ENCODE measurements at regions not wholly inside any gene's neighbourhood (a gene's known extent, or its start where the extent isn't known, plus 50 kb on each side); places are given as distances from the start of the nearest gene placed in this dataset.

- Histone ChIP-seq H3K4me1 (ENCODE audit: control insufficient read depth, insufficient read depth, low read length) (no peaks in the 10 kb centered on the region), H3K4me3 (ENCODE audit: low read length) (no peak overlapping the region), H3K27me3 (ENCODE audit: control insufficient read depth, insufficient read depth, low read length) (no peaks in the 10 kb centered on the region), H3K27ac (ENCODE audit: low read length) (no peak overlapping the region), H3K36me3 (ENCODE audit: control insufficient read depth, insufficient read depth, low read length) (no peaks in the 10 kb centered on the region), H3K9me3 (ENCODE audit: control insufficient read depth, insufficient read depth, low read length) (no peaks in the 10 kb centered on the region)
- DNase-seq (ENCODE audit: low read depth, low spot score) = no peak
- no CpG with 5 or more reads among the region's 5 CpGs for WGBS (ENCODE audit: insufficient coverage, insufficient read length)
Measured at GRCh38 chr5:4730279-4730678, 409.9 kb upstream of the ADAMTS16 start.

- Histone ChIP-seq H3K36me3 (ENCODE audit: control insufficient read depth, insufficient read depth, low read length) (no peaks in the 10 kb centered on the region), H3K4me1 (ENCODE audit: control insufficient read depth, insufficient read depth, low read length) (no peaks in the 10 kb centered on the region), H3K9me3 (ENCODE audit: control insufficient read depth, insufficient read depth, low read length) (no peaks in the 10 kb centered on the region), H3K4me3 (ENCODE audit: low read length) (no peak overlapping the region), H3K27me3 (ENCODE audit: control insufficient read depth, insufficient read depth, low read length) (no peaks in the 10 kb centered on the region), H3K27ac (ENCODE audit: low read length) (no peak overlapping the region)
- no peak for DNase-seq (ENCODE audit: low read depth, low spot score)
- WGBS (ENCODE audit: insufficient coverage, insufficient read length) = no CpG with 5 or more reads among the region's 2 CpGs
Measured at GRCh38 chr5:4734348-4734747, 405.8 kb upstream of the ADAMTS16 start.

GRCh38 chr5:4735261-4735660, 404.9 kb upstream of the ADAMTS16 start:
- no peaks in the 10 kb centered on the region for H3K36me3 ChIP-seq (ENCODE audit: control insufficient read depth, insufficient read depth, low read length)
- no peaks in the 10 kb centered on the region for H3K27me3 ChIP-seq (ENCODE audit: control insufficient read depth, insufficient read depth, low read length)
- no peak overlapping the region for H3K27ac ChIP-seq (ENCODE audit: low read length)
- H3K4me1 ChIP-seq (ENCODE audit: control insufficient read depth, insufficient read depth, low read length) = no peaks in the 10 kb centered on the region
- no peak overlapping the region for H3K4me3 ChIP-seq (ENCODE audit: low read length)
- DNase-seq (ENCODE audit: low read depth, low spot score) = no peak
- no peaks in the 10 kb centered on the region for H3K9me3 ChIP-seq (ENCODE audit: control insufficient read depth, insufficient read depth, low read length)
- WGBS (ENCODE audit: insufficient coverage, insufficient read length) = no CpG with 5 or more reads among the region's 3 CpGs

- no peaks in the 10 kb centered on the region for H3K27me3 ChIP-seq (ENCODE audit: control insufficient read depth, insufficient read depth, low read length)
- H3K4me1 ChIP-seq (ENCODE audit: control insufficient read depth, insufficient read depth, low read length) = no peaks in the 10 kb centered on the region
- no peaks in the 10 kb centered on the region for H3K9me3 ChIP-seq (ENCODE audit: control insufficient read depth, insufficient read depth, low read length)
- no CpG with 5 or more reads among the region's 1 CpG for WGBS (ENCODE audit: insufficient coverage, insufficient read length)
- DNase-seq (ENCODE audit: low read depth, low spot score) = no peak
- H3K36me3 ChIP-seq (ENCODE audit: control insufficient read depth, insufficient read depth, low read length) = no peaks in the 10 kb centered on the region
- no peak overlapping the region for H3K4me3 ChIP-seq (ENCODE audit: low read length)
- no peak overlapping the region for H3K27ac ChIP-seq (ENCODE audit: low read length)
Measured at GRCh38 chr5:4737868-4738267, 402.3 kb upstream of the ADAMTS16 start.

- no peaks in the 10 kb centered on the region for H3K27me3 ChIP-seq (ENCODE audit: control insufficient read depth, insufficient read depth, low read length)
- WGBS (ENCODE audit: insufficient coverage, insufficient read length) = no CpG with 5 or more reads among the region's 2 CpGs
- H3K27ac ChIP-seq (ENCODE audit: low read length) = no peak overlapping the region
- H3K9me3 ChIP-seq (ENCODE audit: control insufficient read depth, insufficient read depth, low read length) = no peaks in the 10 kb centered on the region
- H3K4me1 ChIP-seq (ENCODE audit: control insufficient read depth, insufficient read depth, low read length) = no peaks in the 10 kb centered on the region
- no peak for DNase-seq (ENCODE audit: low read depth, low spot score)
- H3K36me3 ChIP-seq (ENCODE audit: control insufficient read depth, insufficient read depth, low read length) = no peaks in the 10 kb centered on the region
- H3K4me3 ChIP-seq (ENCODE audit: low read length) = no peak overlapping the region
Measured at GRCh38 chr5:4738298-4738697, 401.8 kb upstream of the ADAMTS16 start.

- H3K27me3 ChIP-seq (ENCODE audit: control insufficient read depth, insufficient read depth, low read length) = no peaks in the 10 kb centered on the region
- DNase-seq (ENCODE audit: low read depth, low spot score) = no peak
- no peak overlapping the region for H3K4me3 ChIP-seq (ENCODE audit: low read length)
- H3K9me3 ChIP-seq (ENCODE audit: control insufficient read depth, insufficient read depth, low read length) = no peaks in the 10 kb centered on the region
- no CpG with 5 or more reads among the region's 8 CpGs for WGBS (ENCODE audit: insufficient coverage, insufficient read length)
- no peaks in the 10 kb centered on the region for H3K4me1 ChIP-seq (ENCODE audit: control insufficient read depth, insufficient read depth, low read length)
- no peak overlapping the region for H3K27ac ChIP-seq (ENCODE audit: low read length)
- H3K36me3 ChIP-seq (ENCODE audit: control insufficient read depth, insufficient read depth, low read length) = no peaks in the 10 kb centered on the region
Measured at GRCh38 chr5:4740156-4740555, 400.0 kb upstream of the ADAMTS16 start.

- no peaks in the 10 kb centered on the region for H3K9me3 ChIP-seq (ENCODE audit: control insufficient read depth, insufficient read depth, low read length)
- no peaks in the 10 kb centered on the region for H3K36me3 ChIP-seq (ENCODE audit: control insufficient read depth, insufficient read depth, low read length)
- no peaks in the 10 kb centered on the region for H3K4me1 ChIP-seq (ENCODE audit: control insufficient read depth, insufficient read depth, low read length)
- no peaks in the 10 kb centered on the region for H3K27me3 ChIP-seq (ENCODE audit: control insufficient read depth, insufficient read depth, low read length)
- H3K27ac ChIP-seq (ENCODE audit: low read length) = no peak overlapping the region
- no CpG with 5 or more reads among the region's 2 CpGs for WGBS (ENCODE audit: insufficient coverage, insufficient read length)
- H3K4me3 ChIP-seq (ENCODE audit: low read length) = no peak overlapping the region
- DNase-seq (ENCODE audit: low read depth, low spot score) = no peak
Measured at GRCh38 chr5:4758550-4758949, 381.6 kb upstream of the ADAMTS16 start.

- no peaks in the 10 kb centered on the region for H3K27me3 ChIP-seq (ENCODE audit: control insufficient read depth, insufficient read depth, low read length)
Measured at GRCh38 chr5:4758996-4759395, 381.1 kb upstream of the ADAMTS16 start.

GRCh38 chr5:4762316-4762715, 377.8 kb upstream of the ADAMTS16 start:
- WGBS (ENCODE audit: insufficient coverage, insufficient read length) = no CpG with 5 or more reads among the region's 3 CpGs
- DNase-seq (ENCODE audit: low read depth, low spot score) = no peak
- Histone ChIP-seq H3K36me3 (ENCODE audit: control insufficient read depth, insufficient read depth, low read length) (no peaks in the 10 kb centered on the region), H3K4me3 (ENCODE audit: low read length) (no peak overlapping the region), H3K4me1 (ENCODE audit: control insufficient read depth, insufficient read depth, low read length) (no peaks in the 10 kb centered on the region), H3K9me3 (ENCODE audit: control insufficient read depth, insufficient read depth, low read length) (no peaks in the 10 kb centered on the region), H3K27ac (ENCODE audit: low read length) (no peak overlapping the region), H3K27me3 (ENCODE audit: control insufficient read depth, insufficient read depth, low read length) (no peaks in the 10 kb centered on the region)

More at GRCh38 chr5:4758996-4759395, 381.1 kb upstream of the ADAMTS16 start:
- no peak overlapping the region for H3K4me3 ChIP-seq (ENCODE audit: low read length)
- H3K27ac ChIP-seq (ENCODE audit: low read length) = no peak overlapping the region
- H3K4me1 ChIP-seq (ENCODE audit: control insufficient read depth, insufficient read depth, low read length) = no peaks in the 10 kb centered on the region
- H3K9me3 ChIP-seq (ENCODE audit: control insufficient read depth, insufficient read depth, low read length) = no peaks in the 10 kb centered on the region
- H3K36me3 ChIP-seq (ENCODE audit: control insufficient read depth, insufficient read depth, low read length) = no peaks in the 10 kb centered on the region
- WGBS (ENCODE audit: insufficient coverage, insufficient read length) = no CpG with 5 or more reads among the region's 3 CpGs
- no peak for DNase-seq (ENCODE audit: low read depth, low spot score)

- Histone ChIP-seq H3K36me3 (ENCODE audit: control insufficient read depth, insufficient read depth, low read length) (no peaks in the 10 kb centered on the region), H3K27me3 (ENCODE audit: control insufficient read depth, insufficient read depth, low read length) (no peaks in the 10 kb centered on the region), H3K4me1 (ENCODE audit: control insufficient read depth, insufficient read depth, low read length) (no peaks in the 10 kb centered on the region), H3K9me3 (ENCODE audit: control insufficient read depth, insufficient read depth, low read length) (no peaks in the 10 kb centered on the region), H3K27ac (ENCODE audit: low read length) (no peak overlapping the region), H3K4me3 (ENCODE audit: low read length) (no peak overlapping the region)
- no CpG with 5 or more reads among the region's 2 CpGs for WGBS (ENCODE audit: insufficient coverage, insufficient read length)
- DNase-seq (ENCODE audit: low read depth, low spot score) = no peak
Measured at GRCh38 chr5:4765411-4765810, 374.7 kb upstream of the ADAMTS16 start.

GRCh38 chr5:4766101-4766500, 374.0 kb upstream of the ADAMTS16 start:
- Histone ChIP-seq H3K36me3 (ENCODE audit: control insufficient read depth, insufficient read depth, low read length) (no peaks in the 10 kb centered on the region), H3K9me3 (ENCODE audit: control insufficient read depth, insufficient read depth, low read length) (no peaks in the 10 kb centered on the region), H3K27ac (ENCODE audit: low read length) (no peak overlapping the region), H3K4me3 (ENCODE audit: low read length) (no peak overlapping the region), H3K27me3 (ENCODE audit: control insufficient read depth, insufficient read depth, low read length) (no peaks in the 10 kb centered on the region), H3K4me1 (ENCODE audit: control insufficient read depth, insufficient read depth, low read length) (no peaks in the 10 kb centered on the region)
- WGBS (ENCODE audit: insufficient coverage, insufficient read length) = no CpG with 5 or more reads among the region's 1 CpG
- no peak for DNase-seq (ENCODE audit: low read depth, low spot score)

Data from iPS DF 6.9 (cell line).